Hepatocyte (in vitro differentiated cells): ENCODE measurements at regions not wholly inside any gene's neighbourhood (a gene's known extent, or its start where the extent isn't known, plus 50 kb on each side); places are given as distances from the start of the nearest gene placed in this dataset.

Experiments
- EZH2 ChIP-seq: fragments of 200-600 bp; sonication (generic); IDR thresholded peaks from 2 replicates; pipeline ENCODE4 v1.6.1; 2016; ENCODE audit warnings: antibody characterized with exemption, mild to moderate bottlenecking, borderline replicate concordance
- EZH2phosphoT487 ChIP-seq: fragments of 200-600 bp; sonication (generic); IDR thresholded peaks from one replicate; pipeline ENCODE4 v1.6.1; 2018; ENCODE audit warnings: antibody characterized with exemption, mild to moderate bottlenecking, low read depth, moderate library complexity; ENCODE audit not compliant: unreplicated experiment, severe bottlenecking
- TF ChIP-seq, protein P1 (sequence below): fragments of 200-600 bp; sonication (generic); IDR thresholded peaks from 2 replicates; pipeline ENCODE4 v1.5.1; 2016; ENCODE audit warnings: antibody characterized with exemption, mild to moderate bottlenecking; ENCODE audit not compliant: poor library complexity

DNA sequence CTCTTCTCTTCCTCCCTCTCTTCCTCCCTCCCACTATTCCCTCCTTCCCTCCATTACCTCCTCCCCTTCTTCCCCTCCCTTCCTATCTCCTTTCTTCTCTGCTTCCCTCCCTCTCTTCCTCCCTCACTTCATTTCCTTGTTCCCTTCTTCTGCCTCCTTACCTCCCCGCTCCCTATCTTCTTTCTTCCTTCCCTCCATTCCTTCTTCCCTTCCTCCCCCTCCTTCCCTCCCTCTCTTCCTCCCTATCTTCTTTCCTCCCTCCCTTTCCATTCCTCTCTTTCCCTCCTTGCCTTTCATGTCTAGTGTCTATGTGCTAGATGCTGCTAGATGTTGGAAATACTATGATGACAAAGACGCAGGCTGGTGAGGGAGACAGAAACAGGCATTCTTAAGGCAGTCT is 246.0 kb downstream of the TDRD15 start:
- TF ChIP-seq, protein P1, sequence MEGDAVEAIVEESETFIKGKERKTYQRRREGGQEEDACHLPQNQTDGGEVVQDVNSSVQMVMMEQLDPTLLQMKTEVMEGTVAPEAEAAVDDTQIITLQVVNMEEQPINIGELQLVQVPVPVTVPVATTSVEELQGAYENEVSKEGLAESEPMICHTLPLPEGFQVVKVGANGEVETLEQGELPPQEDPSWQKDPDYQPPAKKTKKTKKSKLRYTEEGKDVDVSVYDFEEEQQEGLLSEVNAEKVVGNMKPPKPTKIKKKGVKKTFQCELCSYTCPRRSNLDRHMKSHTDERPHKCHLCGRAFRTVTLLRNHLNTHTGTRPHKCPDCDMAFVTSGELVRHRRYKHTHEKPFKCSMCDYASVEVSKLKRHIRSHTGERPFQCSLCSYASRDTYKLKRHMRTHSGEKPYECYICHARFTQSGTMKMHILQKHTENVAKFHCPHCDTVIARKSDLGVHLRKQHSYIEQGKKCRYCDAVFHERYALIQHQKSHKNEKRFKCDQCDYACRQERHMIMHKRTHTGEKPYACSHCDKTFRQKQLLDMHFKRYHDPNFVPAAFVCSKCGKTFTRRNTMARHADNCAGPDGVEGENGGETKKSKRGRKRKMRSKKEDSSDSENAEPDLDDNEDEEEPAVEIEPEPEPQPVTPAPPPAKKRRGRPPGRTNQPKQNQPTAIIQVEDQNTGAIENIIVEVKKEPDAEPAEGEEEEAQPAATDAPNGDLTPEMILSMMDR = no peak
- TF ChIP-seq EZH2 (no peak), EZH2phosphoT487 (no peak)
